NB4 (cell line): ENCODE measurements at regions not wholly inside any gene's neighbourhood (a gene's known extent, or its start where the extent isn't known, plus 50 kb on each side); places are given as distances from the start of the nearest gene placed in this dataset.
"Not testable (repeated sequence)": the region's sequence is repeated elsewhere in the genome, so short reads cannot be mapped to it uniquely, and the experiment has no call there.

ENCODE experiments used
- DNase-seq: peaks from one replicate; pipeline ENCODE4 v3.0.0; 2010; ENCODE audit warnings: low read depth
- H3K4me3 ChIP-seq: one replicate; pipeline ENCODE4 v1.5.1; 2011; ENCODE audit warnings: mild to moderate bottlenecking, low read depth, low read length, moderate library complexity
- CTCF ChIP-seq: IDR thresholded peaks from one replicate; pipeline ENCODE4 v1.5.1; 2012; ENCODE audit warnings: low read depth, low read length
- MAX ChIP-seq: IDR thresholded peaks from 2 replicates; pipeline ENCODE4 v1.6.1; 2011; ENCODE audit warnings: low read depth, low read length
- MYC ChIP-seq: IDR thresholded peaks from 2 replicates; pipeline ENCODE4 v1.6.1; 2011; ENCODE audit warnings: low read depth, low read length
- POLR2A ChIP-seq: IDR thresholded peaks from 2 replicates; pipeline ENCODE4 v1.6.1; 2011; ENCODE audit warnings: mild to moderate bottlenecking; ENCODE audit not compliant: insufficient read length; ENCODE audit errors: extremely low read depth

- DNase-seq, result no peak
- H3K4me3 ChIP-seq, result no peak overlapping the region
- no peak for TF ChIP-seq MAX
- no peak for TF ChIP-seq POLR2A
- no peak for TF ChIP-seq MYC
- TF ChIP-seq CTCF, result no peak
Measured at GRCh38 chr9:120306088-120306487, 273.9 kb downstream of the CDK5RAP2 start.

- H3K4me3 ChIP-seq, DNase-seq: not testable (repeated sequence)
Measured at GRCh38 chr9:120304896-120305295, 275.1 kb downstream of the CDK5RAP2 start.

- no peak overlapping the region for H3K4me3 ChIP-seq
- DNase-seq, result no peak
- TF ChIP-seq POLR2A (no peak), CTCF (no peak), MYC (no peak), MAX (no peak)
Measured at GRCh38 chr9:120303519-120303918, 276.4 kb downstream of the CDK5RAP2 start.

- TF ChIP-seq MYC (no peak), POLR2A (no peak), MAX (no peak), CTCF (peak; percentile 24)
- H3K4me3 ChIP-seq, result no peak overlapping the region
- DNase-seq, result peak; percentile 27
Measured at GRCh38 chr9:120299785-120300184, 280.2 kb downstream of the CDK5RAP2 start.

GRCh38 chr9:120294003-120294402 lies 286.0 kb downstream of the CDK5RAP2 start:
- H3K4me3 ChIP-seq, result no peak overlapping the region
- TF ChIP-seq MAX (no peak), MYC (no peak)
- DNase-seq, result no peak

GRCh38 chr9:120292606-120293005 lies 287.4 kb downstream of the CDK5RAP2 start:
- H3K4me3 ChIP-seq, result no peak overlapping the region
- TF ChIP-seq POLR2A (no peak), CTCF (no peak), MYC (no peak), MAX (no peak)

GRCh38 chr9:120291050-120291449 lies 288.9 kb downstream of the CDK5RAP2 start:
- no peak for DNase-seq
- no peak for TF ChIP-seq MYC
- TF ChIP-seq MAX, result no peak
- TF ChIP-seq POLR2A, result no peak
- no peak for TF ChIP-seq CTCF
- H3K4me3 ChIP-seq, result no peak overlapping the region

More at GRCh38 chr9:120292606-120293005, 287.4 kb downstream of the CDK5RAP2 start:
- no peak for DNase-seq
